CD8-positive, alpha-beta memory T cell (primary cell): ENCODE measurements at regions not wholly inside any gene's neighbourhood (a gene's known extent, or its start where the extent isn't known, plus 50 kb on each side); places are given as distances from the start of the nearest gene placed in this dataset.
A peak's percentile ranks its signal among the peaks of the same experiment; 100 is the strongest.

Experiments
- CTCF ChIA-PET: fragments of 350-600 bp; sonication (Branson Sonifier 250); formaldehyde crosslinking; loops from one replicate; lab custom pipeline; 2021; ENCODE audit warnings: antibody characterized with exemption; lab: Charles Lee
- POLR2A ChIA-PET: fragments of 350-600 bp; sonication (Branson Sonifier 250); formaldehyde crosslinking; loops from one replicate; lab custom pipeline; 2021; ENCODE audit warnings: antibody characterized with exemption; lab: Charles Lee
- DNase-seq, 5 donors: peaks; one replicate each; pipeline versions ENCODE4 v3.0.0 to v3.0.0-alpha.2; 2020 to 2022; ENCODE audit warnings: mixed read lengths in 1 of 5
- H3K27ac ChIP-seq: one replicate; pipeline ENCODE4 v1.7.0; 2013; ENCODE audit warnings: low read depth, mild to moderate bottlenecking, low read length, moderate library complexity
- H3K27me3 ChIP-seq: 2 replicates; pipeline ENCODE4 v1.7.0; 2013; ENCODE audit warnings: low read length, mild to moderate bottlenecking; ENCODE audit not compliant: insufficient read depth, poor library complexity, severe bottlenecking
- H3K36me3 ChIP-seq: 2 replicates; pipeline ENCODE4 v1.7.0; 2013; ENCODE audit warnings: mild to moderate bottlenecking, low read length, moderate library complexity; ENCODE audit not compliant: insufficient read depth
- H3K4me1 ChIP-seq: 2 replicates; pipeline ENCODE4 v1.7.0; 2013; ENCODE audit warnings: mild to moderate bottlenecking, low read length, moderate library complexity; ENCODE audit not compliant: insufficient read depth
- H3K4me3 ChIP-seq: 2 replicates; pipeline ENCODE4 v1.7.0; 2013; ENCODE audit warnings: mild to moderate bottlenecking, low read length
- H3K9me3 ChIP-seq: 2 replicates; pipeline ENCODE4 v1.7.0; 2013; ENCODE audit warnings: mild to moderate bottlenecking, low read length
- H3K27ac Mint-ChIP-seq, 8 donors: one replicate each; pipeline ENCODE4 v1.8.0; 2020 to 2021; ENCODE audit warnings: mixed read lengths in 8 of 8, mild to moderate bottlenecking in 6 of 8, inconsistent platforms in 3 of 8, moderate library complexity in 3 of 8
- H3K27me3 Mint-ChIP-seq, 2 donors: one replicate each; pipeline ENCODE4 v1.8.0; 2020 to 2021; ENCODE audit warnings: mixed read lengths in 2 of 2, mild to moderate bottlenecking in 1 of 2, moderate library complexity in 1 of 2
- H3K36me3 Mint-ChIP-seq, 3 donors: one replicate each; pipeline ENCODE4 v1.8.0; 2020 to 2021; ENCODE audit warnings: mixed read lengths in 3 of 3, inconsistent platforms in 1 of 3, mild to moderate bottlenecking in 1 of 3
- H3K4me1 Mint-ChIP-seq, 3 donors: one replicate each; pipeline ENCODE4 v1.8.0; 2020 to 2021; ENCODE audit warnings: mixed read lengths in 3 of 3, inconsistent platforms in 1 of 3, mild to moderate bottlenecking in 1 of 3
- H3K4me3 Mint-ChIP-seq, 7 donors: one replicate each; pipeline ENCODE4 v1.8.0; 2020 to 2021; ENCODE audit warnings: mixed read lengths in 7 of 7, mild to moderate bottlenecking in 6 of 7, moderate library complexity in 4 of 7, inconsistent platforms in 2 of 7
- H3K9me3 Mint-ChIP-seq, 5 donors: one replicate each; pipeline ENCODE4 v1.8.0; 2020 to 2022; ENCODE audit warnings: mixed read lengths in 5 of 5, mild to moderate bottlenecking in 3 of 5, moderate library complexity in 2 of 5, inconsistent platforms in 1 of 5

- no peaks in the 10 kb centered on the region for H3K4me1 Mint-ChIP-seq
- H3K4me3 Mint-ChIP-seq: no peak overlapping the region
- Histone ChIP-seq H3K27me3 (no peaks in the 10 kb centered on the region), H3K4me1 (no peaks in the 10 kb centered on the region), H3K36me3 (no peaks in the 10 kb centered on the region), H3K4me3 (no peak overlapping the region), H3K27ac (no peak overlapping the region), H3K9me3 (no peaks in the 10 kb centered on the region)
- ChIA-PET POLR2A (no interaction called here), CTCF (no interaction called here)
- no peak for DNase-seq
- H3K9me3 Mint-ChIP-seq: peaks cover 0 to 3% (median 2%) of the 10 kb centered on the region in 5 donors
- no peaks in the 10 kb centered on the region for H3K36me3 Mint-ChIP-seq
- no peak overlapping the region for H3K27ac Mint-ChIP-seq
- peaks cover 9 to 44% of the 10 kb centered on the region in 2 donors for H3K27me3 Mint-ChIP-seq
Observed at GRCh38 chr13:74796157-74796556, 662.0 kb upstream of the KLF12 start.

- DNase-seq: no peak
- Histone ChIP-seq H3K36me3 (no peaks in the 10 kb centered on the region), H3K9me3 (no peaks in the 10 kb centered on the region), H3K4me3 (no peak overlapping the region), H3K27ac (no peak overlapping the region), H3K4me1 (no peaks in the 10 kb centered on the region), H3K27me3 (no peaks in the 10 kb centered on the region)
- POLR2A ChIA-PET: no interaction called here
- peaks cover 0 to 3% (median 2%) of the 10 kb centered on the region in 5 donors for H3K9me3 Mint-ChIP-seq
- H3K4me1 Mint-ChIP-seq: no peaks in the 10 kb centered on the region
- no peak overlapping the region for H3K4me3 Mint-ChIP-seq
- CTCF ChIA-PET: no interaction called here
- H3K27ac Mint-ChIP-seq: no peak overlapping the region
- peaks cover 12 to 50% of the 10 kb centered on the region in 2 donors for H3K27me3 Mint-ChIP-seq
- H3K36me3 Mint-ChIP-seq: no peaks in the 10 kb centered on the region
Observed at GRCh38 chr13:74795526-74795925, 661.3 kb upstream of the KLF12 start.

- POLR2A ChIA-PET: no interaction called here
Observed at GRCh38 chr13:74794582-74794981, 660.4 kb upstream of the KLF12 start.

GRCh38 chr13:74794147-74794546 is 659.9 kb upstream of the KLF12 start:
- H3K27me3 Mint-ChIP-seq: peaks cover 12 to 57% of the 10 kb centered on the region in 2 donors
- Histone ChIP-seq H3K27ac (no peak overlapping the region), H3K36me3 (no peaks in the 10 kb centered on the region), H3K4me1 (no peaks in the 10 kb centered on the region), H3K9me3 (no peaks in the 10 kb centered on the region), H3K4me3 (no peak overlapping the region), H3K27me3 (no peaks in the 10 kb centered on the region)
- peak overlapping the region in 1 of 8 donors; percentile 59 for H3K27ac Mint-ChIP-seq
- H3K9me3 Mint-ChIP-seq: no peaks in the 10 kb centered on the region
- H3K4me3 Mint-ChIP-seq: no peak overlapping the region
- H3K36me3 Mint-ChIP-seq: no peaks in the 10 kb centered on the region
- POLR2A ChIA-PET: no interaction called here
- CTCF ChIA-PET: no interaction called here
- no peaks in the 10 kb centered on the region for H3K4me1 Mint-ChIP-seq
- no peak for DNase-seq

More at GRCh38 chr13:74794582-74794981, 660.4 kb upstream of the KLF12 start:
- Histone ChIP-seq H3K27ac (no peak overlapping the region), H3K27me3 (no peaks in the 10 kb centered on the region), H3K4me1 (no peaks in the 10 kb centered on the region), H3K36me3 (no peaks in the 10 kb centered on the region), H3K4me3 (no peak overlapping the region), H3K9me3 (no peaks in the 10 kb centered on the region)
- Mint-ChIP-seq H3K9me3 (no peaks in the 10 kb centered on the region), H3K27ac (no peak overlapping the region), H3K27me3 (peaks cover 12 to 58% of the 10 kb centered on the region in 2 donors), H3K4me1 (no peaks in the 10 kb centered on the region), H3K36me3 (no peaks in the 10 kb centered on the region), H3K4me3 (no peak overlapping the region)
- CTCF ChIA-PET: no interaction called here
- DNase-seq: no peak

GRCh38 chr13:74784959-74785358 is 650.8 kb upstream of the KLF12 start:
- CTCF ChIA-PET: no interaction called here
- H3K27me3 Mint-ChIP-seq: peaks cover 2 to 7% of the 10 kb centered on the region in 2 donors
- POLR2A ChIA-PET: no interaction called here

GRCh38 chr13:74778946-74779345 is 644.7 kb upstream of the KLF12 start:
- POLR2A ChIA-PET: no interaction called here
- CTCF ChIA-PET: no interaction called here
- H3K36me3 Mint-ChIP-seq: no peaks in the 10 kb centered on the region

More at GRCh38 chr13:74784959-74785358, 650.8 kb upstream of the KLF12 start:
- Histone ChIP-seq H3K36me3 (no peaks in the 10 kb centered on the region), H3K9me3 (no peaks in the 10 kb centered on the region), H3K27me3 (no peaks in the 10 kb centered on the region), H3K4me3 (no peak overlapping the region), H3K27ac (no peak overlapping the region), H3K4me1 (no peaks in the 10 kb centered on the region)
- Mint-ChIP-seq H3K36me3 (no peaks in the 10 kb centered on the region), H3K27ac (no peak overlapping the region), H3K4me3 (no peak overlapping the region), H3K4me1 (no peaks in the 10 kb centered on the region), H3K9me3 (no peaks in the 10 kb centered on the region)
- no peak for DNase-seq

GRCh38 chr13:74778087-74778486 is 643.9 kb upstream of the KLF12 start:
- no peak for DNase-seq
- Mint-ChIP-seq H3K4me1 (no peaks in the 10 kb centered on the region), H3K9me3 (no peaks in the 10 kb centered on the region), H3K4me3 (no peak overlapping the region), H3K36me3 (no peaks in the 10 kb centered on the region), H3K27ac (no peak overlapping the region), H3K27me3 (peaks cover 10 to 17% of the 10 kb centered on the region in 2 donors)
- POLR2A ChIA-PET: no interaction called here
- Histone ChIP-seq H3K4me3 (no peak overlapping the region), H3K9me3 (no peaks in the 10 kb centered on the region), H3K27me3 (no peaks in the 10 kb centered on the region), H3K4me1 (no peaks in the 10 kb centered on the region), H3K36me3 (no peaks in the 10 kb centered on the region), H3K27ac (no peak overlapping the region)
- CTCF ChIA-PET: no interaction called here

More at GRCh38 chr13:74778946-74779345, 644.7 kb upstream of the KLF12 start:
- H3K27me3 ChIP-seq: no peaks in the 10 kb centered on the region
- H3K4me3 Mint-ChIP-seq: no peak overlapping the region
- no peak overlapping the region for H3K27ac ChIP-seq
- DNase-seq: no peak
- H3K9me3 Mint-ChIP-seq: no peaks in the 10 kb centered on the region
- H3K27me3 Mint-ChIP-seq: peaks cover 10 to 13% of the 10 kb centered on the region in 2 donors
- no peaks in the 10 kb centered on the region for H3K9me3 ChIP-seq
- H3K4me1 Mint-ChIP-seq: no peaks in the 10 kb centered on the region
- H3K36me3 ChIP-seq: no peaks in the 10 kb centered on the region
- no peaks in the 10 kb centered on the region for H3K4me1 ChIP-seq
- H3K27ac Mint-ChIP-seq: no peak overlapping the region
- H3K4me3 ChIP-seq: no peak overlapping the region

GRCh38 chr13:74774264-74774663 is 640.1 kb upstream of the KLF12 start:
- H3K9me3 ChIP-seq: no peaks in the 10 kb centered on the region
- no peak overlapping the region for H3K27ac Mint-ChIP-seq
- CTCF ChIA-PET: interaction anchor here (0.9 kb wide), 1 partner anchor 12 kb away, joined by 3 read pairs; no protein-coding TSS in a partner anchor
- no peaks in the 10 kb centered on the region for H3K4me1 ChIP-seq
- DNase-seq: no peak
- H3K4me3 ChIP-seq: no peak overlapping the region
- H3K27ac ChIP-seq: no peak overlapping the region
- no peaks in the 10 kb centered on the region for H3K36me3 ChIP-seq
- no peaks in the 10 kb centered on the region for H3K9me3 Mint-ChIP-seq
- POLR2A ChIA-PET: no interaction called here
- no peaks in the 10 kb centered on the region for H3K4me1 Mint-ChIP-seq
- no peak overlapping the region for H3K4me3 Mint-ChIP-seq
- H3K27me3 ChIP-seq: no peaks in the 10 kb centered on the region
- H3K27me3 Mint-ChIP-seq: peaks cover 10 to 17% of the 10 kb centered on the region in 2 donors
- no peaks in the 10 kb centered on the region for H3K36me3 Mint-ChIP-seq

- Mint-ChIP-seq H3K9me3 (no peaks in the 10 kb centered on the region), H3K27ac (no peak overlapping the region), H3K4me1 (no peaks in the 10 kb centered on the region), H3K36me3 (no peaks in the 10 kb centered on the region), H3K4me3 (no peak overlapping the region), H3K27me3 (peaks cover 10 to 17% of the 10 kb centered on the region in 2 donors)
- Histone ChIP-seq H3K27me3 (no peaks in the 10 kb centered on the region), H3K36me3 (no peaks in the 10 kb centered on the region), H3K4me1 (no peaks in the 10 kb centered on the region), H3K27ac (no peak overlapping the region), H3K4me3 (no peak overlapping the region), H3K9me3 (no peaks in the 10 kb centered on the region)
- ChIA-PET CTCF (no interaction called here), POLR2A (no interaction called here)
- no peak for DNase-seq
Observed at GRCh38 chr13:74773248-74773647, 639.0 kb upstream of the KLF12 start.
